Ishikawa (cell line): ENCODE measurements at regions not wholly inside any gene's neighbourhood (a gene's known extent, or its start where the extent isn't known, plus 50 kb on each side); places are given as distances from the start of the nearest gene placed in this dataset.

Experiments used
- CEBPB ChIP-seq: IDR thresholded peaks from 2 replicates; pipeline ENCODE4 v1.6.1; 2012
- CREB1 ChIP-seq: IDR thresholded peaks from 2 replicates; pipeline ENCODE4 v1.6.1; 2012; ENCODE audit warnings: low read depth
- EGR1 ChIP-seq: IDR thresholded peaks from 2 replicates; pipeline ENCODE4 v1.6.1; 2012
- EP300 ChIP-seq: IDR thresholded peaks from 2 replicates; pipeline ENCODE4 v1.6.1; 2012; ENCODE audit warnings: borderline replicate concordance
- FOXM1 ChIP-seq: IDR thresholded peaks from 2 replicates; pipeline ENCODE4 v1.6.1; 2012; ENCODE audit warnings: low read depth, borderline replicate concordance
- NFIC ChIP-seq: IDR thresholded peaks from 2 replicates; pipeline ENCODE4 v1.6.1; 2012
- RAD21 ChIP-seq: IDR thresholded peaks from 2 replicates; pipeline ENCODE4 v1.6.1; 2012; ENCODE audit warnings: low read depth
- REST ChIP-seq: IDR thresholded peaks from 2 replicates; pipeline ENCODE4 v1.6.1; 2012; ENCODE audit warnings: low read depth, mild to moderate bottlenecking
- TAF1 ChIP-seq: IDR thresholded peaks from 2 replicates; pipeline ENCODE4 v1.6.1; 2012; ENCODE audit warnings: low read depth, mild to moderate bottlenecking
- TCF12 ChIP-seq: IDR thresholded peaks from 2 replicates; pipeline ENCODE4 v1.6.1; 2012; ENCODE audit warnings: low read depth
- TEAD4 ChIP-seq: IDR thresholded peaks from 2 replicates; pipeline ENCODE4 v1.6.1; 2012
- YY1 ChIP-seq: IDR thresholded peaks from 2 replicates; pipeline ENCODE4 v1.6.1; 2012; ENCODE audit warnings: low read depth
- ZBTB7A ChIP-seq: IDR thresholded peaks from 2 replicates; pipeline ENCODE4 v1.6.1; 2012; ENCODE audit warnings: low read depth
- TF ChIP-seq, protein P1 (sequence below): IDR thresholded peaks from 2 replicates; pipeline ENCODE4 v1.6.1; 2012
- TF ChIP-seq, protein P2 (sequence below): IDR thresholded peaks from 2 replicates; pipeline ENCODE4 v1.6.1; 2012

DNA sequence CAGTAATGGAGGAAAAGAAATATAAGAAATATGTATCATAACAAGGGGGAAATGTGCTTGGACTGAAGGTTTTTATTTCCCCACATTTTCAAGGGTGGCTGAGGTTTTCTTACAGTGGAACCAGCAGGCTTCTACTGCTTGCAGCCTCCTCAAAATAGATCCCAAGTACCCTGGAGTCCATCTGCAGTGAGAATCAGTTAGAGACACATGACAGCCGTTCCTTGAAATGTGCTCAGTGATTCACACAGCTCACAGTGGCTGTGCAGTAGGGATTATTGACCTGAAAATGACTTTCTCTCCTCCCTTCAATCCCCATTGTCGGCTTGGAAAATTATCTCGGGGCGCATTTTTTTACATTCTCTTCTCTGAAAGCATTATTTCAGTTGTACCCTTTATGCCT lies 832.0 kb downstream of the TLR4 start:
- TF ChIP-seq FOXM1 (no peak), TEAD4 (no peak), CREB1 (no peak), ZBTB7A (no peak), REST (no peak), TAF1 (no peak), TCF12 (no peak), EP300 (no peak), YY1 (no peak), RAD21 (no peak)

- TF ChIP-seq, protein P1, sequence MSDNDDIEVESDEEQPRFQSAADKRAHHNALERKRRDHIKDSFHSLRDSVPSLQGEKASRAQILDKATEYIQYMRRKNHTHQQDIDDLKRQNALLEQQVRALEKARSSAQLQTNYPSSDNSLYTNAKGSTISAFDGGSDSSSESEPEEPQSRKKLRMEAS = no peak
- TF ChIP-seq ZBTB7A = no peak
- TF ChIP-seq TAF1 = no peak
- TF ChIP-seq, protein P2, sequence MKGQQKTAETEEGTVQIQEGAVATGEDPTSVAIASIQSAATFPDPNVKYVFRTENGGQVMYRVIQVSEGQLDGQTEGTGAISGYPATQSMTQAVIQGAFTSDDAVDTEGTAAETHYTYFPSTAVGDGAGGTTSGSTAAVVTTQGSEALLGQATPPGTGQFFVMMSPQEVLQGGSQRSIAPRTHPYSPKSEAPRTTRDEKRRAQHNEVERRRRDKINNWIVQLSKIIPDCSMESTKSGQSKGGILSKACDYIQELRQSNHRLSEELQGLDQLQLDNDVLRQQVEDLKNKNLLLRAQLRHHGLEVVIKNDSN = no peak
- no peak for TF ChIP-seq NFIC
- no peak for TF ChIP-seq FOXM1
- TF ChIP-seq EGR1 = no peak
- no peak for TF ChIP-seq YY1
- TF ChIP-seq CREB1 = no peak
- no peak for TF ChIP-seq TCF12
- TF ChIP-seq TEAD4 = no peak
- no peak for TF ChIP-seq REST
- no peak for TF ChIP-seq RAD21
- no peak for TF ChIP-seq CEBPB
- TF ChIP-seq EP300 = no peak
Observed at GRCh38 chr9:118538959-118539358, 830.3 kb downstream of the BRINP1 start.

GRCh38 chr9:118553465-118553864 lies 815.8 kb downstream of the BRINP1 start:
- TF ChIP-seq YY1 (no peak), REST (no peak), FOXM1 (no peak), TCF12 (no peak), TAF1 (no peak), TEAD4 (no peak), RAD21 (no peak), ZBTB7A (no peak), EGR1 (no peak), EP300 (no peak), CREB1 (no peak), NFIC (no peak), CEBPB (no peak)
- TF ChIP-seq, protein P1 = no peak
- TF ChIP-seq, protein P2 = no peak

GRCh38 chr9:118554987-118555386 lies 814.2 kb downstream of the BRINP1 start:
- no peak for TF ChIP-seq EGR1
- no peak for TF ChIP-seq CEBPB
- TF ChIP-seq TAF1 = no peak
- no peak for TF ChIP-seq REST
- no peak for TF ChIP-seq YY1
- TF ChIP-seq, protein P1 = no peak
- no peak for TF ChIP-seq TEAD4
- TF ChIP-seq FOXM1 = no peak
- no peak for TF ChIP-seq RAD21
